ENCODE measurements at regions not wholly inside any gene's neighbourhood (a gene's known extent, or its start where the extent isn't known, plus 50 kb on each side); places are given as distances from the start of the nearest gene placed in this dataset.

DNA sequence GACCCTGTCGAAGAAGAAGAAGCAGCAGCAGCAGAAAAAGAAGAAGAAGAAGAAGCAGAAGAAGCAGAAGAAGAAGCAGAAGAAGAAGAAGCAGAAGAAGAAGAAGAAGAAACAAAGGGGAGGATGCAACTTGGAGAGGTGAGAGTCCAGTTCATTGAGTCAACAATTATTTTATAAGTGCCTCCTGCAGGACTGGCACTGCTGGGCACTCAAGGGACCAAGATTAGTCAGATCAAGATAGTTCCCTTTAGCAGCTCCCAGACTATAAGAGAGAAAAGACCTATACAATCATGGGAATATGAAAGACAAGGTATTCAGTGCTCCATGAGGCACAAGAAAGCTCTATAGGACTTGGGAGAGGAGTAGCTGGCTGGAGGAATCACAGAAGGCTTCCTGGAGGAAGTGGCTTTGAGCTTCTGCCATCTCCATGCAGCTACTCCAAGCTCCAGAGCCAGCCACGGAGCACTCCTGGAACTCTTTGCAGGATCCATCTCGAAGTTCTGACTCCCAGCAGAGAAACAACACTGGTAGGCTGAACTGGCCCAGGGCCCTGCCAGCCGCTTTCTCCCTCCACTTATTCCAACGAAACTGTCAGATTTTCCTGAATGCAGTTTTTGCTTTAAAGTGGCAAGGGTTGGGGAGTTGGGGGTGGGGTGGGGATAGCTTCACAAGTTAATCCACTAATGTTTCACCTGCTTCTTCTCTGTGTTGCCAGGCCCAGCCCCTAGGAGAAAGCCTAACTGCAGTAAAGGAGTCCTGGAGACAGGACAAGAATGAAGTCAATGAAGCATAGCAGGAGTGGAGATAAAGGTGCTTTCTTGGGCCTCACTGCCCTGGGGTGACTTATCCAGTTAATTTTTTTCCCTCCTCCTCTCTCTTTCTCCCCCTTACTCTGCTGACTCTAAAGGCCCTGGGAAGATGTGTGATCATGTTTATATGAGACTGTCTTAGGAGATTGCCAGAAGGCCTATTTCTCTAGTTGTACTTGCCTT is 140.1 kb upstream of the PARP11 start:
- TF ChIP-seq EZH2phosphoT487 (conservative IDR thresholded peaks at IDR 0.05; ENCODE audit: low read length) = no peak
- TF ChIP-seq, protein P1, sequence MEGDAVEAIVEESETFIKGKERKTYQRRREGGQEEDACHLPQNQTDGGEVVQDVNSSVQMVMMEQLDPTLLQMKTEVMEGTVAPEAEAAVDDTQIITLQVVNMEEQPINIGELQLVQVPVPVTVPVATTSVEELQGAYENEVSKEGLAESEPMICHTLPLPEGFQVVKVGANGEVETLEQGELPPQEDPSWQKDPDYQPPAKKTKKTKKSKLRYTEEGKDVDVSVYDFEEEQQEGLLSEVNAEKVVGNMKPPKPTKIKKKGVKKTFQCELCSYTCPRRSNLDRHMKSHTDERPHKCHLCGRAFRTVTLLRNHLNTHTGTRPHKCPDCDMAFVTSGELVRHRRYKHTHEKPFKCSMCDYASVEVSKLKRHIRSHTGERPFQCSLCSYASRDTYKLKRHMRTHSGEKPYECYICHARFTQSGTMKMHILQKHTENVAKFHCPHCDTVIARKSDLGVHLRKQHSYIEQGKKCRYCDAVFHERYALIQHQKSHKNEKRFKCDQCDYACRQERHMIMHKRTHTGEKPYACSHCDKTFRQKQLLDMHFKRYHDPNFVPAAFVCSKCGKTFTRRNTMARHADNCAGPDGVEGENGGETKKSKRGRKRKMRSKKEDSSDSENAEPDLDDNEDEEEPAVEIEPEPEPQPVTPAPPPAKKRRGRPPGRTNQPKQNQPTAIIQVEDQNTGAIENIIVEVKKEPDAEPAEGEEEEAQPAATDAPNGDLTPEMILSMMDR (IDR thresholded peaks at IDR 0.05; ENCODE audit: insufficient read depth, low read length, poor library complexity, severe bottlenecking) = no peak
- no peaks in the 10 kb centered on the region for H3K9me2 ChIP-seq (replicated peaks; ENCODE audit: insufficient read depth, low read length)
- H4K20me1 ChIP-seq (ENCODE audit: low read depth, low read length) = no peaks in the 10 kb centered on the region
- no peak overlapping the region for H3K4me3 ChIP-seq (ENCODE audit: insufficient read depth, low read length, poor library complexity, severe bottlenecking)
- no peaks in the 10 kb centered on the region for H3K27me3 ChIP-seq (ENCODE audit: low read length)
- no peak overlapping the region for H3K4me2 ChIP-seq (ENCODE audit: low read depth, low read length, poor library complexity, severe bottlenecking)
- H3K36me3 ChIP-seq (ENCODE audit: low read length) = no peaks in the 10 kb centered on the region
- no peaks in the 10 kb centered on the region for H3K79me2 ChIP-seq (ENCODE audit: insufficient read depth, low read length)
- H3K9me3 ChIP-seq (ENCODE audit: insufficient read depth, low read length) = no peaks in the 10 kb centered on the region
- no peak overlapping the region for H3K27ac ChIP-seq (ENCODE audit: low read depth, low read length)
- no peaks in the 10 kb centered on the region for H3F3A ChIP-seq (ENCODE audit: insufficient read depth)
- no peak overlapping the region for H2AFZ ChIP-seq (ENCODE audit: low read depth, low read length, severe bottlenecking)
- no peak overlapping the region for H3K9ac ChIP-seq (ENCODE audit: low read length)

DNA sequence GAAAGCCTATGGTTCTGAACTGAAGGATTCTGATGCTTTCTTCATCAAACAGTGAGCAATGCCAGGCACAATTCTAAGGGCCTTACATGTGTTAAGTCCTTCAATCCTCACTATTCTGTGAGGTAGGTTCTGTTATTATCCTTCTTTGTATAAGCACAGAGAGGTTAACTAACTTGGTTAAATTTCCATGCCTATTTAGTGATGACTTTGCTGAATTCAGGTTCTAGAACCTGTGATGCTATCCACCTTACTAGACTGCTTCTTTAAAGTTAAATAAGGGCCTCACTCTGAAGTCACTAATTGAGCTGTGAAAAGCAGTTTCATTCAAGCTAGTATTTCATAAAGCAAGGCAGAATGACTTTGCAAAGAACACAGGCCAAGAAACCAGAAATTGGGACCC is 138.9 kb upstream of the PARP11 start:
- TF ChIP-seq EZH2phosphoT487 (conservative IDR thresholded peaks at IDR 0.05; ENCODE audit: low read length) = no peak
- TF ChIP-seq, protein P1 (IDR thresholded peaks at IDR 0.05; ENCODE audit: insufficient read depth, low read length, poor library complexity, severe bottlenecking) = no peak
- Histone ChIP-seq H3K9me2 (replicated peaks; ENCODE audit: insufficient read depth, low read length) (no peaks in the 10 kb centered on the region), H3K27me3 (ENCODE audit: low read length) (no peaks in the 10 kb centered on the region), H3K79me2 (ENCODE audit: insufficient read depth, low read length) (no peaks in the 10 kb centered on the region), H4K20me1 (ENCODE audit: low read depth, low read length) (no peaks in the 10 kb centered on the region), H3K27ac (ENCODE audit: low read depth, low read length) (no peak overlapping the region), H3F3A (ENCODE audit: insufficient read depth) (no peaks in the 10 kb centered on the region), H2AFZ (ENCODE audit: low read depth, low read length, severe bottlenecking) (no peak overlapping the region), H3K36me3 (ENCODE audit: low read length) (no peaks in the 10 kb centered on the region), H3K9me3 (ENCODE audit: insufficient read depth, low read length) (no peaks in the 10 kb centered on the region), H3K4me2 (ENCODE audit: low read depth, low read length, poor library complexity, severe bottlenecking) (no peak overlapping the region), H3K4me3 (ENCODE audit: insufficient read depth, low read length, poor library complexity, severe bottlenecking) (no peak overlapping the region), H3K9ac (ENCODE audit: low read length) (no peak overlapping the region)

DNA sequence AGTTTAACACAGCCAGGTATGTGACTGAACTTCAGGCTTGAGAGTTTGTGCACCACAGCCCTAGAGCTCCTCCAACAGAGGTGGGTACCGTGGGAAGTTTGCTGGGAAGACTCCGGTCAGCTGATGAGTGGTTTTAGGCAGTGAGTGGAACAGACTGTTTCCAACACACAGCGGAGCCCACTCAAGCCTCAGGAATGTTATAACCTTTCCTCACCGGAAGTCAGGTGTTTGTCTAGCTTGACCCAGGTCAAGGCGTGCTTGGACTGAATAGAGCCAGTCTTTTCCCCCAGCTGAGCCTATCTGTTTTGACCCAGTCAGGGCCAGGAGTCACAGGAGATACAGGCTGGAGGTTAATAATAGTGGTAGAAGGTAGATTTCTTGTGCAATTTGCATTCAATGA is 138.4 kb upstream of the PARP11 start:
- no peaks in the 10 kb centered on the region for H3F3A ChIP-seq (ENCODE audit: insufficient read depth)
- no peak overlapping the region for H3K9ac ChIP-seq (ENCODE audit: low read length)
- H3K4me3 ChIP-seq (ENCODE audit: insufficient read depth, low read length, poor library complexity, severe bottlenecking) = no peak overlapping the region
- no peak overlapping the region for H3K4me2 ChIP-seq (ENCODE audit: low read depth, low read length, poor library complexity, severe bottlenecking)
- no peaks in the 10 kb centered on the region for H3K36me3 ChIP-seq (ENCODE audit: low read length)
- TF ChIP-seq, protein P1 (IDR thresholded peaks at IDR 0.05; ENCODE audit: insufficient read depth, low read length, poor library complexity, severe bottlenecking) = no peak
- no peak for TF ChIP-seq EZH2phosphoT487 (conservative IDR thresholded peaks at IDR 0.05; ENCODE audit: low read length)
- no peaks in the 10 kb centered on the region for H4K20me1 ChIP-seq (ENCODE audit: low read depth, low read length)
- H3K79me2 ChIP-seq (ENCODE audit: insufficient read depth, low read length) = no peaks in the 10 kb centered on the region
- no peaks in the 10 kb centered on the region for H3K9me3 ChIP-seq (ENCODE audit: insufficient read depth, low read length)
- H3K27me3 ChIP-seq (ENCODE audit: low read length) = no peaks in the 10 kb centered on the region
- H2AFZ ChIP-seq (ENCODE audit: low read depth, low read length, severe bottlenecking) = no peak overlapping the region
- H3K9me2 ChIP-seq (replicated peaks; ENCODE audit: insufficient read depth, low read length) = no peaks in the 10 kb centered on the region
- no peak overlapping the region for H3K27ac ChIP-seq (ENCODE audit: low read depth, low read length)

Measured in SU-DHL-6 (cell line).